Stimulated activated CD8-positive, alpha-beta memory T cell treated with anti-CD3 and anti-CD28 coated beads, Interleukin-7, amount 100 ng/mL, for 48 hours (primary cell): ENCODE measurements at regions not wholly inside any gene's neighbourhood (a gene's known extent, or its start where the extent isn't known, plus 50 kb on each side); places are given as distances from the start of the nearest gene placed in this dataset.
"Not testable (repeated sequence)": the region's sequence is repeated elsewhere in the genome, so short reads cannot be mapped to it uniquely, and the experiment has no call there.

ENCODE experiments used
- DNase-seq, 2 donors: peaks; one replicate each; pipeline ENCODE4 v3.0.0-alpha.2; 2020; ENCODE audit warnings: low read depth in 1 of 2; ENCODE audit errors: extremely low read depth in 1 of 2

- not testable (repeated sequence) for DNase-seq
Observed at GRCh38 chr1:120465900-120466299, 51.1 kb downstream of the NBPF8 start.

- not testable (repeated sequence) for DNase-seq
Observed at GRCh38 chr1:120477663-120478062, 62.8 kb downstream of the NBPF8 start.

GRCh38 chr1:120478400-120478799, 63.6 kb downstream of the NBPF8 start:
- DNase-seq: not testable (repeated sequence)

- not testable (repeated sequence) for DNase-seq
Observed at GRCh38 chr1:120487542-120487941, 72.7 kb downstream of the NBPF8 start.

- DNase-seq: not testable (repeated sequence)
Observed at GRCh38 chr1:120489217-120489616, 74.4 kb downstream of the NBPF8 start.

- not testable (repeated sequence) for DNase-seq
Observed at GRCh38 chr1:120497145-120497544, 82.3 kb downstream of the NBPF8 start.

GRCh38 chr1:120503284-120503683, 88.4 kb downstream of the NBPF8 start:
- not testable (repeated sequence) for DNase-seq

- not testable (repeated sequence) for DNase-seq
Observed at GRCh38 chr1:120506352-120506751, 91.5 kb downstream of the NBPF8 start.

- DNase-seq: not testable (repeated sequence)
Observed at GRCh38 chr1:120508351-120508750, 93.5 kb downstream of the NBPF8 start.

GRCh38 chr1:120509258-120509657, 94.4 kb downstream of the NBPF8 start:
- not testable (repeated sequence) for DNase-seq

GRCh38 chr1:120513099-120513498, 98.3 kb downstream of the NBPF8 start:
- not testable (repeated sequence) for DNase-seq

- DNase-seq: not testable (repeated sequence)
Observed at GRCh38 chr1:120513531-120513930, 98.7 kb downstream of the NBPF8 start.

- not testable (repeated sequence) for DNase-seq
Observed at GRCh38 chr1:120519196-120519595, 104.4 kb downstream of the NBPF8 start.

GRCh38 chr1:120524416-120524815, 109.6 kb downstream of the NBPF8 start:
- not testable (repeated sequence) for DNase-seq

GRCh38 chr1:120525386-120525785, 110.6 kb downstream of the NBPF8 start:
- DNase-seq: not testable (repeated sequence)

GRCh38 chr1:120529475-120530089, 114.7 kb downstream of the NBPF8 start:
- DNase-seq: not testable (repeated sequence)

GRCh38 chr1:120531455-120531854, 116.6 kb downstream of the NBPF8 start:
- not testable (repeated sequence) for DNase-seq

GRCh38 chr1:120534361-120535047, 119.7 kb downstream of the NBPF8 start:
- not testable (repeated sequence) for DNase-seq

GRCh38 chr1:120535052-120535451, 120.2 kb downstream of the NBPF8 start:
- DNase-seq: not testable (repeated sequence)

- DNase-seq: not testable (repeated sequence)
Observed at GRCh38 chr1:120541394-120541793, 126.6 kb downstream of the NBPF8 start.

GRCh38 chr1:120542365-120542764, 127.5 kb downstream of the NBPF8 start:
- DNase-seq: not testable (repeated sequence)

GRCh38 chr1:120542940-120543339, 128.1 kb downstream of the NBPF8 start:
- not testable (repeated sequence) for DNase-seq
